ENCODE measurements at regions not wholly inside any gene's neighbourhood (a gene's known extent, or its start where the extent isn't known, plus 50 kb on each side); places are given as distances from the start of the nearest gene placed in this dataset.

GRCh38 chr6:144834426-144835038, 549.4 kb downstream of the UTRN start:
- no peaks in the 10 kb centered on the region for H3K36me3 ChIP-seq (ENCODE audit: insufficient read depth)
- H3K4me1 ChIP-seq (ENCODE audit: low read depth, poor library complexity, severe bottlenecking), result no peaks in the 10 kb centered on the region
- no peaks in the 10 kb centered on the region for H3K27me3 ChIP-seq (ENCODE audit: insufficient read depth, low read depth)
- H3K4me3 ChIP-seq (IDR thresholded peaks at IDR 0.05; ENCODE audit: insufficient read depth, low read depth, low read length), result no peak overlapping the region
- no peak overlapping the region for H3K9ac ChIP-seq
- H3K79me2 ChIP-seq (ENCODE audit: insufficient read depth, low read depth), result no peaks in the 10 kb centered on the region
- no peak overlapping the region for H3K4me2 ChIP-seq
- H4K20me1 ChIP-seq (ENCODE audit: insufficient read depth), result no peaks in the 10 kb centered on the region
- TF ChIP-seq CTCF (conservative IDR thresholded peaks at IDR 0.05; ENCODE audit: low read depth, low read length), result no peak
- no peak overlapping the region for H2AFZ ChIP-seq (ENCODE audit: low read depth)
- H3K27ac ChIP-seq, result no peak overlapping the region

- no peak overlapping the region for H2AFZ ChIP-seq (ENCODE audit: low read depth)
- no peaks in the 10 kb centered on the region for H3K79me2 ChIP-seq (ENCODE audit: insufficient read depth, low read depth)
- H4K20me1 ChIP-seq (ENCODE audit: insufficient read depth), result no peaks in the 10 kb centered on the region
- no peaks in the 10 kb centered on the region for H3K36me3 ChIP-seq (ENCODE audit: insufficient read depth)
- H3K4me1 ChIP-seq (ENCODE audit: low read depth, poor library complexity, severe bottlenecking), result no peaks in the 10 kb centered on the region
- TF ChIP-seq CTCF (conservative IDR thresholded peaks at IDR 0.05; ENCODE audit: low read depth, low read length), result no peak
- no peak overlapping the region for H3K4me2 ChIP-seq
- H3K4me3 ChIP-seq (IDR thresholded peaks at IDR 0.05; ENCODE audit: insufficient read depth, low read depth, low read length), result no peak overlapping the region
- no peak overlapping the region for H3K27ac ChIP-seq
- no peak overlapping the region for H3K9ac ChIP-seq
- no peaks in the 10 kb centered on the region for H3K27me3 ChIP-seq (ENCODE audit: insufficient read depth, low read depth)
Measured at GRCh38 chr6:144835322-144835973, 550.3 kb downstream of the UTRN start.

DNA sequence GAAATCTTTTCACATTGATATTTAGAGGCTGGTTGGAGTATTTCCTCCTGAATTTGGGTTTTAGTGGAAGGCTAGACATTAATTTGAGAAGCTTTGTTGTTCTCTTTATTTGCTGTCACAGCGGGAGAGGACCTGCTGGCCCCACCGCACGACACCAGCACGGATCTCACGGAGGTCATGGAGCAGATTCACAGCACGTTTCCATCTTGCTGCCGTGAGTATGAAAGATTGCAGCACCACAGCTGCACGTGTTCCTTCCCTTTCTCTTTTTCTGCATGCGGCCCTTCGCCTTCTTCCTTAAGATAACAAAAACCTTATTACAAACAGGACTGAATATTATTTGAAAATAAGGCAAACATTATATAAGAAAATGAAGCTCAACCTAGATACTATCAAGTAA, 555.5 kb downstream of the UTRN start:
- Histone ChIP-seq H3K36me3 (ENCODE audit: insufficient read depth) (no peaks in the 10 kb centered on the region), H3K27ac (no peak overlapping the region)

DNA sequence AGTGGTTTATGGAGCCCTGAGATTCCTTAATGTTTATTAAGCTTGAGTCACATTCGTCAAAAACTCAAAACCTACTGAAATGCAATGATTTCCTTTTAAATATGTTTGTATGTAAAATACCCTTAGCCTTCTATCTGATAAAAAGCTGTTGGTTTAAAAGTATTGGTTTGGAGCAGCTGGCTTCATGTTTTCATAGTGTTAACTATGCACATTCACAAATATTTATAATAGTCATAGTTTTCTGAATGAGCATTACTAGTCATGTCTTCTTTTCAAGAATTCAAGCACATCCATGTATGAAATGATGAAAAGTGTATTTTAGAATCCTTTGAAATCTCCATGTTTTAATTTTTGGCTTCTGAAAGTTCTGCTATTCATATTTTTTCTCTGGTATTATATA, 558.6 kb downstream of the UTRN start:
- no peaks in the 10 kb centered on the region for H3K36me3 ChIP-seq (ENCODE audit: insufficient read depth)
- no peak for TF ChIP-seq CTCF (conservative IDR thresholded peaks at IDR 0.05; ENCODE audit: low read depth, low read length)
- no peaks in the 10 kb centered on the region for H3K4me1 ChIP-seq (ENCODE audit: low read depth, poor library complexity, severe bottlenecking)
- H3K27ac ChIP-seq, result no peak overlapping the region
- no peaks in the 10 kb centered on the region for H3K79me2 ChIP-seq (ENCODE audit: insufficient read depth, low read depth)
- no peak overlapping the region for H2AFZ ChIP-seq (ENCODE audit: low read depth)
- no peaks in the 10 kb centered on the region for H3K27me3 ChIP-seq (ENCODE audit: insufficient read depth, low read depth)
- H3K4me2 ChIP-seq, result no peak overlapping the region
- no peak overlapping the region for H3K4me3 ChIP-seq (IDR thresholded peaks at IDR 0.05; ENCODE audit: insufficient read depth, low read depth, low read length)
- H3K9ac ChIP-seq, result no peak overlapping the region
- H4K20me1 ChIP-seq (ENCODE audit: insufficient read depth), result no peaks in the 10 kb centered on the region

More for the DNA sequence above, 555.5 kb downstream of the UTRN start:
- Histone ChIP-seq H3K79me2 (ENCODE audit: insufficient read depth, low read depth) (no peaks in the 10 kb centered on the region), H2AFZ (ENCODE audit: low read depth) (no peak overlapping the region), H3K4me2 (no peak overlapping the region), H3K4me1 (ENCODE audit: low read depth, poor library complexity, severe bottlenecking) (no peaks in the 10 kb centered on the region), H4K20me1 (ENCODE audit: insufficient read depth) (no peaks in the 10 kb centered on the region), H3K4me3 (IDR thresholded peaks at IDR 0.05; ENCODE audit: insufficient read depth, low read depth, low read length) (no peak overlapping the region), H3K9ac (no peak overlapping the region), H3K27me3 (ENCODE audit: insufficient read depth, low read depth) (no peaks in the 10 kb centered on the region)
- TF ChIP-seq CTCF (conservative IDR thresholded peaks at IDR 0.05; ENCODE audit: low read depth, low read length), result no peak

Data from KMS-11 (cell line).